GM23338 (cell line): ENCODE measurements at regions not wholly inside any gene's neighbourhood (a gene's known extent, or its start where the extent isn't known, plus 50 kb on each side); places are given as distances from the start of the nearest gene placed in this dataset.

Experiments used
- ATAC-seq: fragments of 200-7000 bp; cut with Tn5 transposase; 3 replicates; pipeline ENCODE4 v1.9.1; 2020
- DNase-seq: peaks from one replicate; pipeline ENCODE4 v3.0.0-alpha.2; 2015; ENCODE audit warnings: low spot score
- H2AFZ ChIP-seq: fragments of 200-600 bp; sonication (generic); 2 replicates; pipeline ENCODE4 v1.8.0; 2016; ENCODE audit warnings: antibody characterized with exemption, mild to moderate bottlenecking, moderate library complexity
- H3F3A ChIP-seq: fragments of 200-600 bp; sonication (generic); replicated peaks from 2 replicates; pipeline ENCODE4 v1.8.0; 2017; ENCODE audit warnings: antibody characterized with exemption, mixed run types, low read depth
- H3K27ac ChIP-seq: fragments of 200-600 bp; sonication (generic); 2 replicates; pipeline ENCODE4 v1.6.1; 2016; ENCODE audit warnings: low read depth
- H3K27me3 ChIP-seq: fragments of 200-600 bp; sonication (generic); 2 replicates; pipeline ENCODE4 v1.8.0; 2016; ENCODE audit warnings: mild to moderate bottlenecking, mixed run types, moderate library complexity; ENCODE audit not compliant: insufficient read depth
- H3K36me3 ChIP-seq: fragments of 200-600 bp; sonication (generic); 2 replicates; pipeline ENCODE4 v1.8.0; 2016; ENCODE audit warnings: mild to moderate bottlenecking; ENCODE audit not compliant: insufficient read depth
- H3K4me1 ChIP-seq: fragments of 200-600 bp; sonication (generic); 2 replicates; pipeline ENCODE4 v1.8.0; 2016; ENCODE audit warnings: mild to moderate bottlenecking, moderate library complexity; ENCODE audit not compliant: insufficient read depth
- H3K4me2 ChIP-seq: fragments of 200-600 bp; sonication (generic); 2 replicates; pipeline ENCODE4 v1.7.1; 2017; ENCODE audit warnings: mixed run types
- H3K4me3 ChIP-seq: fragments of 200-600 bp; sonication (generic); 2 replicates; pipeline ENCODE4 v1.6.1; 2016; ENCODE audit warnings: mixed run types
- H3K79me2 ChIP-seq: fragments of 200-600 bp; sonication (generic); replicated peaks from 2 replicates; pipeline ENCODE4 v1.8.0; 2017; ENCODE audit warnings: mild to moderate bottlenecking; ENCODE audit not compliant: insufficient read depth
- H3K9me2 ChIP-seq: fragments of 200-600 bp; sonication (generic); 2 replicates; pipeline ENCODE4 v1.8.0; 2017; ENCODE audit not compliant: insufficient read depth
- H4K20me1 ChIP-seq: fragments of 200-600 bp; sonication (generic); replicated peaks from 2 replicates; pipeline ENCODE4 v1.8.0; 2017; ENCODE audit warnings: mild to moderate bottlenecking; ENCODE audit not compliant: insufficient read depth
- H3K27ac Mint-ChIP-seq: 2 replicates; pipeline ENCODE4 v1.8.0; 2020; ENCODE audit warnings: inconsistent platforms, mild to moderate bottlenecking, moderate library complexity, mixed read lengths
- H3K27me3 Mint-ChIP-seq: 3 replicates; pipeline ENCODE4 v1.8.0; 2022; ENCODE audit warnings: low read depth, mild to moderate bottlenecking, moderate library complexity, mixed read lengths, inconsistent platforms; ENCODE audit not compliant: insufficient read depth, poor library complexity
- H3K36me3 Mint-ChIP-seq: 3 replicates; pipeline ENCODE4 v1.8.0; 2021; ENCODE audit warnings: low read depth, mild to moderate bottlenecking, inconsistent platforms, moderate library complexity, mixed read lengths
- H3K4me1 Mint-ChIP-seq: 3 replicates; pipeline ENCODE4 v1.8.0; 2020; ENCODE audit warnings: mild to moderate bottlenecking, inconsistent platforms, mixed read lengths
- H3K4me3 Mint-ChIP-seq: 3 replicates; pipeline ENCODE4 v1.8.0; 2021; ENCODE audit warnings: moderate library complexity, mild to moderate bottlenecking, inconsistent platforms, mixed read lengths
- H3K9me3 Mint-ChIP-seq: 3 replicates; pipeline ENCODE4 v1.8.0; 2020; ENCODE audit warnings: moderate library complexity, mild to moderate bottlenecking, inconsistent platforms, mixed read lengths
- CREB1 ChIP-seq: fragments of 250-450 bp; sonication (Bioruptor Pico); IDR thresholded peaks from 2 replicates; pipeline ENCODE4 v1.5.0; 2020; ENCODE audit warnings: low read depth, mild to moderate bottlenecking, moderate library complexity
- CTCF ChIP-seq, 2 experiments: fragments of 200-600 bp in 1 of 2; sonication (generic) in 1 of 2; conservative IDR thresholded peaks; 2 replicates each; pipeline versions ENCODE4 v1.5.1 to v1.6.1; 2016 to 2017; ENCODE audit warnings: antibody characterized with exemption in 2 of 2, low read depth in 2 of 2, mild to moderate bottlenecking in 2 of 2, moderate library complexity in 1 of 2
- EZH2 ChIP-seq: fragments of 200-600 bp; sonication (generic); IDR thresholded peaks from one replicate; pipeline ENCODE4 v1.8.0; 2017; ENCODE audit warnings: antibody characterized with exemption, mild to moderate bottlenecking, low read depth; ENCODE audit not compliant: unreplicated experiment
- EZH2phosphoT487 ChIP-seq: fragments of 200-600 bp; sonication (generic); IDR thresholded peaks from one replicate; pipeline ENCODE4 v1.8.1; 2018; ENCODE audit warnings: antibody characterized with exemption; ENCODE audit not compliant: unreplicated experiment
- JUNB ChIP-seq: IDR thresholded peaks from one replicate; pipeline ENCODE4 v1.6.1; 2016; ENCODE audit warnings: antibody characterized with exemption; ENCODE audit not compliant: unreplicated experiment
- NANOG ChIP-seq: IDR thresholded peaks from 2 replicates; pipeline ENCODE4 v1.6.1; 2016; ENCODE audit warnings: antibody characterized with exemption, borderline replicate concordance
- POLR2AphosphoS5 ChIP-seq: IDR thresholded peaks from 2 replicates; pipeline ENCODE4 v1.6.1; 2016; ENCODE audit warnings: antibody characterized with exemption, low read depth
- STAT1 ChIP-seq: IDR thresholded peaks from one replicate; pipeline ENCODE4 v1.6.1; 2016; ENCODE audit warnings: antibody characterized with exemption; ENCODE audit not compliant: unreplicated experiment
- ZNF114 ChIP-seq: fragments of 250-450 bp; sonication (Bioruptor Pico); IDR thresholded peaks from 2 replicates; pipeline ENCODE4 v1.5.0; 2020; ENCODE audit warnings: mild to moderate bottlenecking, moderate library complexity
- ZNF331 ChIP-seq: fragments of 250-450 bp; sonication (Bioruptor Pico); IDR thresholded peaks from 2 replicates; pipeline ENCODE4 v1.5.0; 2020; ENCODE audit warnings: low read depth, mild to moderate bottlenecking, moderate library complexity
- ZNF462 ChIP-seq: fragments of 250-450 bp; sonication (Bioruptor Pico); IDR thresholded peaks from 2 replicates; pipeline ENCODE4 v1.5.0; 2020; ENCODE audit warnings: mild to moderate bottlenecking, moderate library complexity
- TF ChIP-seq, protein P1 (sequence below): IDR thresholded peaks from 2 replicates; pipeline ENCODE4 v1.6.1; 2016; ENCODE audit warnings: antibody characterized with exemption
- TF ChIP-seq, protein P2 (sequence below): IDR thresholded peaks from one replicate; pipeline ENCODE4 v1.6.1; 2018; ENCODE audit warnings: antibody characterized with exemption; ENCODE audit not compliant: unreplicated experiment

- Mint-ChIP-seq H3K4me3 (no peak overlapping the region), H3K36me3 (no peaks in the 10 kb centered on the region), H3K9me3 (no peaks in the 10 kb centered on the region), H3K27ac (no peak overlapping the region), H3K4me1 (no peaks in the 10 kb centered on the region), H3K27me3 (no peaks in the 10 kb centered on the region)
- no peak overlapping the region for H3K4me2 ChIP-seq
- no peak overlapping the region for H3K4me3 ChIP-seq
- H3K27me3 ChIP-seq, result no peaks in the 10 kb centered on the region
- no peak for TF ChIP-seq ZNF462 (CRISPR knock-in tag)
- TF ChIP-seq ZNF331, result no peak
- TF ChIP-seq NANOG, result no peak
- TF ChIP-seq EZH2phosphoT487, result no peak
- TF ChIP-seq, protein P1, sequence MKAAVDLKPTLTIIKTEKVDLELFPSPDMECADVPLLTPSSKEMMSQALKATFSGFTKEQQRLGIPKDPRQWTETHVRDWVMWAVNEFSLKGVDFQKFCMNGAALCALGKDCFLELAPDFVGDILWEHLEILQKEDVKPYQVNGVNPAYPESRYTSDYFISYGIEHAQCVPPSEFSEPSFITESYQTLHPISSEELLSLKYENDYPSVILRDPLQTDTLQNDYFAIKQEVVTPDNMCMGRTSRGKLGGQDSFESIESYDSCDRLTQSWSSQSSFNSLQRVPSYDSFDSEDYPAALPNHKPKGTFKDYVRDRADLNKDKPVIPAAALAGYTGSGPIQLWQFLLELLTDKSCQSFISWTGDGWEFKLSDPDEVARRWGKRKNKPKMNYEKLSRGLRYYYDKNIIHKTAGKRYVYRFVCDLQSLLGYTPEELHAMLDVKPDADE, result no peak
- TF ChIP-seq EZH2, result no peak
- no peak for TF ChIP-seq STAT1
- TF ChIP-seq JUNB, result no peak
- TF ChIP-seq POLR2AphosphoS5, result no peak
- TF ChIP-seq CTCF (conservative IDR thresholded peaks at IDR 0.05; ENCODE audit: low read depth in 2 of 2), result no peak
- TF ChIP-seq ZNF114 (CRISPR knock-in tag), result no peak
- no peak for TF ChIP-seq CREB1 (CRISPR knock-in tag)
- TF ChIP-seq, protein P2, sequence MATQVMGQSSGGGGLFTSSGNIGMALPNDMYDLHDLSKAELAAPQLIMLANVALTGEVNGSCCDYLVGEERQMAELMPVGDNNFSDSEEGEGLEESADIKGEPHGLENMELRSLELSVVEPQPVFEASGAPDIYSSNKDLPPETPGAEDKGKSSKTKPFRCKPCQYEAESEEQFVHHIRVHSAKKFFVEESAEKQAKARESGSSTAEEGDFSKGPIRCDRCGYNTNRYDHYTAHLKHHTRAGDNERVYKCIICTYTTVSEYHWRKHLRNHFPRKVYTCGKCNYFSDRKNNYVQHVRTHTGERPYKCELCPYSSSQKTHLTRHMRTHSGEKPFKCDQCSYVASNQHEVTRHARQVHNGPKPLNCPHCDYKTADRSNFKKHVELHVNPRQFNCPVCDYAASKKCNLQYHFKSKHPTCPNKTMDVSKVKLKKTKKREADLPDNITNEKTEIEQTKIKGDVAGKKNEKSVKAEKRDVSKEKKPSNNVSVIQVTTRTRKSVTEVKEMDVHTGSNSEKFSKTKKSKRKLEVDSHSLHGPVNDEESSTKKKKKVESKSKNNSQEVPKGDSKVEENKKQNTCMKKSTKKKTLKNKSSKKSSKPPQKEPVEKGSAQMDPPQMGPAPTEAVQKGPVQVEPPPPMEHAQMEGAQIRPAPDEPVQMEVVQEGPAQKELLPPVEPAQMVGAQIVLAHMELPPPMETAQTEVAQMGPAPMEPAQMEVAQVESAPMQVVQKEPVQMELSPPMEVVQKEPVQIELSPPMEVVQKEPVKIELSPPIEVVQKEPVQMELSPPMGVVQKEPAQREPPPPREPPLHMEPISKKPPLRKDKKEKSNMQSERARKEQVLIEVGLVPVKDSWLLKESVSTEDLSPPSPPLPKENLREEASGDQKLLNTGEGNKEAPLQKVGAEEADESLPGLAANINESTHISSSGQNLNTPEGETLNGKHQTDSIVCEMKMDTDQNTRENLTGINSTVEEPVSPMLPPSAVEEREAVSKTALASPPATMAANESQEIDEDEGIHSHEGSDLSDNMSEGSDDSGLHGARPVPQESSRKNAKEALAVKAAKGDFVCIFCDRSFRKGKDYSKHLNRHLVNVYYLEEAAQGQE, result no peak
- no peak overlapping the region for H3K27ac ChIP-seq
- no peaks in the 10 kb centered on the region for H3K79me2 ChIP-seq
- ATAC-seq (no peak), DNase-seq (no peak)
- no peaks in the 10 kb centered on the region for H4K20me1 ChIP-seq
- no peaks in the 10 kb centered on the region for H3F3A ChIP-seq
- H3K36me3 ChIP-seq, result no peaks in the 10 kb centered on the region
- H3K9me2 ChIP-seq, result no peaks in the 10 kb centered on the region
- no peaks in the 10 kb centered on the region for H3K4me1 ChIP-seq
- 0 out of 2 replicates have a peak overlapping the region, but pooled peaks have one; percentile 56 for H2AFZ ChIP-seq
Measured at GRCh38 chr1:219415433-219415832, 197.5 kb downstream of the ZC3H11B start.
